AG09319 (cell line): ENCODE measurements at regions not wholly inside any gene's neighbourhood (a gene's known extent, or its start where the extent isn't known, plus 50 kb on each side); places are given as distances from the start of the nearest gene placed in this dataset.

Experiments
- DNase-seq: peaks from one replicate; pipeline ENCODE4 v3.0.0-alpha.2; 2010; ENCODE audit warnings: low read depth; ENCODE audit errors: extremely low read depth
- TF ChIP-seq, protein P1 (sequence below): IDR thresholded peaks from 2 replicates; pipeline ENCODE4 v1.5.1; 2011; ENCODE audit warnings: low read depth, mild to moderate bottlenecking, inconsistent platforms, low read length, moderate library complexity

- TF ChIP-seq, protein P1, sequence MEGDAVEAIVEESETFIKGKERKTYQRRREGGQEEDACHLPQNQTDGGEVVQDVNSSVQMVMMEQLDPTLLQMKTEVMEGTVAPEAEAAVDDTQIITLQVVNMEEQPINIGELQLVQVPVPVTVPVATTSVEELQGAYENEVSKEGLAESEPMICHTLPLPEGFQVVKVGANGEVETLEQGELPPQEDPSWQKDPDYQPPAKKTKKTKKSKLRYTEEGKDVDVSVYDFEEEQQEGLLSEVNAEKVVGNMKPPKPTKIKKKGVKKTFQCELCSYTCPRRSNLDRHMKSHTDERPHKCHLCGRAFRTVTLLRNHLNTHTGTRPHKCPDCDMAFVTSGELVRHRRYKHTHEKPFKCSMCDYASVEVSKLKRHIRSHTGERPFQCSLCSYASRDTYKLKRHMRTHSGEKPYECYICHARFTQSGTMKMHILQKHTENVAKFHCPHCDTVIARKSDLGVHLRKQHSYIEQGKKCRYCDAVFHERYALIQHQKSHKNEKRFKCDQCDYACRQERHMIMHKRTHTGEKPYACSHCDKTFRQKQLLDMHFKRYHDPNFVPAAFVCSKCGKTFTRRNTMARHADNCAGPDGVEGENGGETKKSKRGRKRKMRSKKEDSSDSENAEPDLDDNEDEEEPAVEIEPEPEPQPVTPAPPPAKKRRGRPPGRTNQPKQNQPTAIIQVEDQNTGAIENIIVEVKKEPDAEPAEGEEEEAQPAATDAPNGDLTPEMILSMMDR, result no peak
- DNase-seq, result no peak
Observed at GRCh38 chr2:220948579-220948978, 623.5 kb downstream of the EPHA4 start.

- TF ChIP-seq, protein P1, result no peak
- no peak for DNase-seq
Observed at GRCh38 chr2:220949466-220949865, 622.6 kb downstream of the EPHA4 start.

DNA sequence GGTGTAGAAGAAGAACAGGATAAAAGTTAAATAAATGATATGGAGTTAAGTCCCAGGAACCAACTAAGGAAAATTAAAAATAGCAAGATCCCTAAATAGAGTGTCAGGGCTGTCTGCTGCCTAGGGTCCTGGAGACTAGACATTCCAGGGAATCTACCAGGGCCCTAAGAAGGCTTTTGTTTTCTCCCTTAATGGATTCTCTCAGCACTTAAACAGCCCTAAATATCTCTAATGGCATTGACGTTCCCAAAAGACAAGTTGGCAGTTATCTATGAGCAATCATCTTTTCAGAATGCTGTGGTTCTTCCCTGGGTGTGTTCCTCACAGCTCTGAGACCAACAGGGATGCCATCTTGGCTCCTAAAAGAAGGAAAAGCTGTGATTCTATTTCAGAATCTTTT is 616.3 kb downstream of the EPHA4 start:
- no peak for DNase-seq
- TF ChIP-seq, protein P1, result no peak

GRCh38 chr2:220956429-220956828 is 615.7 kb downstream of the EPHA4 start:
- no peak for DNase-seq
- TF ChIP-seq, protein P1, result no peak

DNA sequence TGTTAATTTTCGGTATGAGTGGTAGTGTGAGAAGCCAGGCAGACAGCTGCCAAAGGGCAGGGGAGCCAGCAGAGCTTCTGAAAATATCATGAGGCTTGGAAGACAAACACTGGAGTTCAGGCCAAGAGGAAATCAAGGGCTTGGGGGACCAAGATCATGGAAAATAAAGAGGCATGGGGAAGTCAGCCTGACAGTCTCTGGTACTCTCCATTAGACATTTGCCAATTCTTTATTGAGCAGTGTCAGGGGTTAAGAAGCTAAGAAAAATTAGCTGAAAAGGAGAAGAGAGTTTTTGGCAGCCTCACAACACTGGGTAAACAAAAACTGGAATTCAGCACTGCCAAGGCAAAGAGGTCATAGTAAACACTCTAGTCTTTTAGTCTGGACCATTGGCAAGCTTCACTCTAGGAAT is 612.7 kb downstream of the EPHA4 start:
- DNase-seq, result no peak
- TF ChIP-seq, protein P1, result no peak

DNA sequence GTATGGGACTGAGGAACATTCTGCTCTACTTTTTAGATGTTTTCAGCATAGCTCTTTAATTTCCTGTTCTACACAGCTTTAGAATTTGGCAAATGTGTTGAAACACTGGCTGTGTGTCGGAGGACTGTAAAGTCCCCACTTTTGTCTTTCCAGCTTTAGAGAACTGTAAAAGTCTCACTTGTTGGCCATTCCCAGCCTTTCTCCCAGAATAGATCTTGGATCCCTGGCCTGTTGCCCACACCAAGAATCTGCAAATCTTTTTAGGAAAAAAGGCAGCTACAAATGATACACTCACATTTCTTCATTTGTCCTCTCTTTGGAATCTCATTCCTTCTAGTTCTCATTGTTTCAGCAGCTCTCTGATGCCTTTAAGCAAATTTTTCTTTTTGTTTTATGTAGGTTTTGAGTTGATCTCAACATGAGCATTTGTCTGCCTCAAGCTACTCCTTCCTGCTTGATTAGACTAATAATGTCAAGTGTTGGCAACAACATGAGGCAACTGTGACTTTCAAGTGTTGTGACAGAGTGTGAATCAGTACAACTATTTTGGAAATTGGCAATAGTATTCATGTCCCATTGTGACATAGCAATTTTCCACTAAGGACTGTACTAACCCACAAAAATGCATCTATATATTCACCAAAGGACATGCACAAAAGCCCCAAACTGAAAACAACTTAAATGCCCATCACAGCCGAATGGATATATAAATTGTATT is 610.8 kb downstream of the EPHA4 start:
- TF ChIP-seq, protein P1, result no peak

DNA sequence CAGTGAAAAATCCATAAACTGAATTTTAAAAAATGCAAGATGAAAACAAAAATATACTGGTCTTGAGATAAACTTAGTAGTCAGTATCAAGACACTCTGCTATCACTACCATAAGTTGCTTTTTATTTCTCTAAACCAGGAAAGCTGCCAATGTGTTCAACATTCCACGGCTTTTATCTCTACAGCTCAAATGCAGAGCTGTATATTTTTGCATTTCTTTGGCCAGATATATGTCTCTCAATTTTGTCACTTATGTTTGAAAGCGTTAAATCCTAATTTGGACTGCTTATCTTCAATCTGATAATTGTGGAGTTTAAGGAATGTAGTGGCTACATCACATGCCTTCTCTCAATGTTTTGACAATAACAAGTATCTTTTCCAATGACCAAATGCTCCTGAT is 609.5 kb downstream of the EPHA4 start:
- no peak for DNase-seq

More for the DNA sequence above, 610.8 kb downstream of the EPHA4 start:
- DNase-seq, result no peak

More for the DNA sequence above, 609.5 kb downstream of the EPHA4 start:
- TF ChIP-seq, protein P1, result no peak
